ENCODE measurements at regions not wholly inside any gene's neighbourhood (a gene's known extent, or its start where the extent isn't known, plus 50 kb on each side); places are given as distances from the start of the nearest gene placed in this dataset.
A peak's percentile ranks its signal among the peaks of the same experiment; 100 is the strongest.

- no peak overlapping the region for H3K27ac Mint-ChIP-seq (ENCODE audit: unreplicated experiment)
- no peaks in the 10 kb centered on the region for H3K27me3 Mint-ChIP-seq (ENCODE audit: low read depth)
- no peak for DNase-seq (ENCODE audit: low spot score)
- peaks cover 14% of the 10 kb centered on the region for H3K9me3 Mint-ChIP-seq (ENCODE audit: low read depth)
- H3K36me3 Mint-ChIP-seq (ENCODE audit: low read depth): no peaks in the 10 kb centered on the region
- TF ChIP-seq, protein P1, sequence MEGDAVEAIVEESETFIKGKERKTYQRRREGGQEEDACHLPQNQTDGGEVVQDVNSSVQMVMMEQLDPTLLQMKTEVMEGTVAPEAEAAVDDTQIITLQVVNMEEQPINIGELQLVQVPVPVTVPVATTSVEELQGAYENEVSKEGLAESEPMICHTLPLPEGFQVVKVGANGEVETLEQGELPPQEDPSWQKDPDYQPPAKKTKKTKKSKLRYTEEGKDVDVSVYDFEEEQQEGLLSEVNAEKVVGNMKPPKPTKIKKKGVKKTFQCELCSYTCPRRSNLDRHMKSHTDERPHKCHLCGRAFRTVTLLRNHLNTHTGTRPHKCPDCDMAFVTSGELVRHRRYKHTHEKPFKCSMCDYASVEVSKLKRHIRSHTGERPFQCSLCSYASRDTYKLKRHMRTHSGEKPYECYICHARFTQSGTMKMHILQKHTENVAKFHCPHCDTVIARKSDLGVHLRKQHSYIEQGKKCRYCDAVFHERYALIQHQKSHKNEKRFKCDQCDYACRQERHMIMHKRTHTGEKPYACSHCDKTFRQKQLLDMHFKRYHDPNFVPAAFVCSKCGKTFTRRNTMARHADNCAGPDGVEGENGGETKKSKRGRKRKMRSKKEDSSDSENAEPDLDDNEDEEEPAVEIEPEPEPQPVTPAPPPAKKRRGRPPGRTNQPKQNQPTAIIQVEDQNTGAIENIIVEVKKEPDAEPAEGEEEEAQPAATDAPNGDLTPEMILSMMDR (IDR thresholded peaks at IDR 0.05): no peak
- H3K4me1 Mint-ChIP-seq (ENCODE audit: low read depth): peaks cover 47% of the 10 kb centered on the region
- H3K4me3 Mint-ChIP-seq (ENCODE audit: unreplicated experiment): no peak overlapping the region
Measured at GRCh38 chr12:93252221-93252620, 125.5 kb upstream of the NUDT4 start.

GRCh38 chr12:93254911-93255310 is 122.8 kb upstream of the NUDT4 start:
- DNase-seq (ENCODE audit: low spot score): no peak
- Mint-ChIP-seq H3K4me1 (ENCODE audit: low read depth) (peaks cover 31% of the 10 kb centered on the region), H3K36me3 (ENCODE audit: low read depth) (no peaks in the 10 kb centered on the region), H3K9me3 (ENCODE audit: low read depth) (peaks cover 14% of the 10 kb centered on the region), H3K4me3 (ENCODE audit: unreplicated experiment) (no peak overlapping the region), H3K27ac (ENCODE audit: unreplicated experiment) (no peak overlapping the region), H3K27me3 (ENCODE audit: low read depth) (no peaks in the 10 kb centered on the region)
- TF ChIP-seq, protein P1 (IDR thresholded peaks at IDR 0.05): no peak

GRCh38 chr12:93256256-93256969 is 121.3 kb upstream of the NUDT4 start:
- H3K4me1 Mint-ChIP-seq (ENCODE audit: low read depth): peaks cover 34% of the 10 kb centered on the region
- DNase-seq (ENCODE audit: low spot score): no peak
- TF ChIP-seq, protein P1 (IDR thresholded peaks at IDR 0.05): no peak
- H3K9me3 Mint-ChIP-seq (ENCODE audit: low read depth): peaks cover 14% of the 10 kb centered on the region
- no peak overlapping the region for H3K4me3 Mint-ChIP-seq (ENCODE audit: unreplicated experiment)
- H3K27me3 Mint-ChIP-seq (ENCODE audit: low read depth): no peaks in the 10 kb centered on the region
- no peaks in the 10 kb centered on the region for H3K36me3 Mint-ChIP-seq (ENCODE audit: low read depth)
- H3K27ac Mint-ChIP-seq (ENCODE audit: unreplicated experiment): peak overlapping the region; percentile 95

DNA sequence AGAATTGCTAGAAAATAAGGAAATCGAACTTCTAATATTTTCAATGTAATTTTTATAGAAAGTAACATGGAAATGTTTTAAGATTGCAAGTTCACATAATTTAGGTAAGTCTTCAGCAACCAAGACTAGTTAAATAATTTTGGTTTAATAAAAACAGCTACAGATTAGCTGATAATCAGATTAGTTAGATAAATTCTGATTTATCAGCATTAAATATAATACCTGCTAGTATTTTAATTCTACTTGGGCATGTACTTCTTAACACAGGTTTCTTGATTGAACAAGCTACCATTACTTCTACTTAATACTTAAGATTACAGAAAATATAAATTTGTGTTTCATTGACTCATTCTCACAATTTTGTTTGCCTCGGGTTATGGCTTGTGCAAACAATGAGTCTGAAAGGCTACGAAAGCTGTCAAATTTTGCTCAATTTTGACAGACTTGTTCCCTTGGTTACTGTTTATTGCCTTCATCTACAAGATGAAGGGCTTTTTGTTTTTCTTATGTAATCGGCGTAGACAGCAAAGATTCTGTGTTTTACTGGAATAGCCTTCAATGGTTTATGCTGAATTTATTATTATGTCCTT is 116.1 kb upstream of the NUDT4 start:
- peaks cover 23% of the 10 kb centered on the region for H3K4me1 Mint-ChIP-seq (ENCODE audit: low read depth)

DNA sequence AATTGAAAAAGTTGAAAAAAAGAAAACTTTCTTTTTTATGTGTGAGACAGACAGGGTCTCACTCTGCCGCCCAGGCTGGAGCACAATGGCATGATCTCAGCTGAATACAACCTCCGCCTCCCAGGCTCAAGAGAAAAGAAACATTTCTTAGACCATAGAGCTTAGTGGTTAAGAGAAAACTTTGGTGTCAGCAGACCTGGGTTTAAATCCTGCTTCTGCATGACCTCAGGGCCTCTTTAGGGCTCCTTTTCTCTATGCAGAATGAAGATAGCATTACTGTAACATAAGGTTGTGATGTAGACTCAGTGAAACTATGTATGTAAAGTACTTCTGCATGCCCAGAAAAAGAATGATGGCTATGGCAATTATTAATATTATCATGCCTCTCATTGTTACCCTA is 104.7 kb upstream of the NUDT4 start:
- no peaks in the 10 kb centered on the region for H3K36me3 Mint-ChIP-seq (ENCODE audit: low read depth)
- no peak overlapping the region for H3K4me3 Mint-ChIP-seq (ENCODE audit: unreplicated experiment)
- no peak overlapping the region for H3K27ac Mint-ChIP-seq (ENCODE audit: unreplicated experiment)
- H3K9me3 Mint-ChIP-seq (ENCODE audit: low read depth): peaks cover 3% of the 10 kb centered on the region
- no peak for DNase-seq (ENCODE audit: low spot score)
- H3K27me3 Mint-ChIP-seq (ENCODE audit: low read depth): no peaks in the 10 kb centered on the region
- TF ChIP-seq, protein P1 (IDR thresholded peaks at IDR 0.05): no peak
- H3K4me1 Mint-ChIP-seq (ENCODE audit: low read depth): peaks cover 14% of the 10 kb centered on the region

More for the DNA sequence above, 116.1 kb upstream of the NUDT4 start:
- peaks cover 3% of the 10 kb centered on the region for H3K9me3 Mint-ChIP-seq (ENCODE audit: low read depth)
- TF ChIP-seq, protein P1 (IDR thresholded peaks at IDR 0.05): no peak
- H3K36me3 Mint-ChIP-seq (ENCODE audit: low read depth): no peaks in the 10 kb centered on the region
- H3K27ac Mint-ChIP-seq (ENCODE audit: unreplicated experiment): no peak overlapping the region
- H3K4me3 Mint-ChIP-seq (ENCODE audit: unreplicated experiment): no peak overlapping the region
- no peaks in the 10 kb centered on the region for H3K27me3 Mint-ChIP-seq (ENCODE audit: low read depth)
- DNase-seq (ENCODE audit: low spot score): no peak
